ENCODE measurements at regions not wholly inside any gene's neighbourhood (a gene's known extent, or its start where the extent isn't known, plus 50 kb on each side); places are given as distances from the start of the nearest gene placed in this dataset.
A peak's percentile ranks its signal among the peaks of the same experiment; 100 is the strongest.

DNA sequence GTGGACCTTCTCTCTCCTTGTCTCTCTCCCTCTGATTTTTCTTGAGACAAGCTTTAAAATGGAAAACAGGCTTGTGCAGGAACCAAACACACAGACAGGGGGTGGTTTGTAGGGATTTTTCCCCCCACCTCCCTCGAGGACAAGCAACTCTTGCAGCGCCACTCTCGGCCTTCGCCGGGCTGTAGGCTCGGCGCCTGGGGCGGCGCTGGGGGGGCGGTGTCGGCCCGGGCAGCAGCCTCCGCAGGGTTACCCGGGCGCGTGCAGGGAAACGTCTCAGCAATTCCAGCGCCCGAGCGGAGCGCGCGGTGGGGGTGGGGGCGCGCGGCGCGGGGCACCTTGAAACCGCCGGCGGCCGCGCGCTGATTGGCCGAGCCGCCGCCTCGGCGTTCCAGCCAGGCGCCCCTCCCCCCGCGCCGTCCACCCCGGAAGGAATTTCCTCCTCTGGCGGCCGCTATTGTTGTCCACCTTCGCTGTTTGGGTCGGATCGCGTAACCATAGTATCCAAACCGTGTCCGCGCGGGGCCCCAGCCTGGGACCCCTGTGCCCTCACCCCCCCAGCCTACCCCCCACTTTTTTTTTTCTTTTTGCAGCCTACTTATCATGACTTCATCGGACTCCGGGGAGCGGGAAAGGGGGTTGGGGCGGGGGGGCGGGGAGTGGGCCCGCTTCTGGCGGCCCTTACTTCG lies 59.8 kb upstream of the ACOT11 start:
- TF ChIP-seq, protein P1, sequence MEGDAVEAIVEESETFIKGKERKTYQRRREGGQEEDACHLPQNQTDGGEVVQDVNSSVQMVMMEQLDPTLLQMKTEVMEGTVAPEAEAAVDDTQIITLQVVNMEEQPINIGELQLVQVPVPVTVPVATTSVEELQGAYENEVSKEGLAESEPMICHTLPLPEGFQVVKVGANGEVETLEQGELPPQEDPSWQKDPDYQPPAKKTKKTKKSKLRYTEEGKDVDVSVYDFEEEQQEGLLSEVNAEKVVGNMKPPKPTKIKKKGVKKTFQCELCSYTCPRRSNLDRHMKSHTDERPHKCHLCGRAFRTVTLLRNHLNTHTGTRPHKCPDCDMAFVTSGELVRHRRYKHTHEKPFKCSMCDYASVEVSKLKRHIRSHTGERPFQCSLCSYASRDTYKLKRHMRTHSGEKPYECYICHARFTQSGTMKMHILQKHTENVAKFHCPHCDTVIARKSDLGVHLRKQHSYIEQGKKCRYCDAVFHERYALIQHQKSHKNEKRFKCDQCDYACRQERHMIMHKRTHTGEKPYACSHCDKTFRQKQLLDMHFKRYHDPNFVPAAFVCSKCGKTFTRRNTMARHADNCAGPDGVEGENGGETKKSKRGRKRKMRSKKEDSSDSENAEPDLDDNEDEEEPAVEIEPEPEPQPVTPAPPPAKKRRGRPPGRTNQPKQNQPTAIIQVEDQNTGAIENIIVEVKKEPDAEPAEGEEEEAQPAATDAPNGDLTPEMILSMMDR (IDR thresholded peaks at IDR 0.05; ENCODE audit: control insufficient read depth, extremely low read depth, insufficient read depth) = peak; percentile 24; the same call in 1 of the 2 replicates
- H3K4me3 ChIP-seq (ENCODE audit: low read depth, low read length) = peak overlapping the region; percentile 58
- DNase-seq (ENCODE audit: low read depth) = peak; percentile 49

- peak overlapping the region; percentile 34 for H3K4me3 ChIP-seq (ENCODE audit: low read depth, low read length)
- TF ChIP-seq, protein P1 (IDR thresholded peaks at IDR 0.05; ENCODE audit: control insufficient read depth, extremely low read depth, insufficient read depth) = no peak
- DNase-seq (ENCODE audit: low read depth) = no peak
These were observed 60.4 kb upstream of the ACOT11 start for GRCh38 chr1:54487571-54488050.

GRCh38 chr1:54486907-54487306 lies 61.1 kb upstream of the ACOT11 start:
- no peak for DNase-seq (ENCODE audit: low read depth)
- TF ChIP-seq, protein P1 (IDR thresholded peaks at IDR 0.05; ENCODE audit: control insufficient read depth, extremely low read depth, insufficient read depth) = no peak
- H3K4me3 ChIP-seq (ENCODE audit: low read depth, low read length) = no peak overlapping the region

DNA sequence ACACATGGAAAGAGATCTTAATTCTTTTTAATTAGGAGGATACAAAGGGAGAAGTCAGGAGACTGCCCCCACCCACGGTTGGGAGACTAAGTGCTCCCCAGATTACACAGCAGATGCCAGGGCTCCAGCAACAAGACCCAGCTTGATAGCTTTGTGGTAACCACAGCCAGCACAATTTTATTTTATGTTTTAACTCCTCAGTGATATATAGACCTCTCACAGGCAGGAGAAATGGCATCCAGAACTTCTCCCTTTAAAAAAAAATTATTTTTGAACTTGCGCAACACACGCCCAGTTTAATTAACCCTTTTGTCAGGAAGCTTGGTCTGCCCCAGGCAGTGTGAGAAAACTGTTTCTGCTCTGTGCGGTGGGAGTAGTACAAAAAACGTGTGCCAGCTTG lies 62.6 kb upstream of the ACOT11 start:
- no peak for DNase-seq (ENCODE audit: low read depth)
- TF ChIP-seq, protein P1 (IDR thresholded peaks at IDR 0.05; ENCODE audit: control insufficient read depth, extremely low read depth, insufficient read depth) = no peak
- H3K4me3 ChIP-seq (ENCODE audit: low read depth, low read length) = no peak overlapping the region

- no peak for DNase-seq (ENCODE audit: low read depth)
- H3K4me3 ChIP-seq (ENCODE audit: low read depth, low read length) = no peak overlapping the region
- TF ChIP-seq, protein P1 (IDR thresholded peaks at IDR 0.05; ENCODE audit: control insufficient read depth, extremely low read depth, insufficient read depth) = no peak
These were observed 64.1 kb upstream of the ACOT11 start for GRCh38 chr1:54483875-54484437.

DNA sequence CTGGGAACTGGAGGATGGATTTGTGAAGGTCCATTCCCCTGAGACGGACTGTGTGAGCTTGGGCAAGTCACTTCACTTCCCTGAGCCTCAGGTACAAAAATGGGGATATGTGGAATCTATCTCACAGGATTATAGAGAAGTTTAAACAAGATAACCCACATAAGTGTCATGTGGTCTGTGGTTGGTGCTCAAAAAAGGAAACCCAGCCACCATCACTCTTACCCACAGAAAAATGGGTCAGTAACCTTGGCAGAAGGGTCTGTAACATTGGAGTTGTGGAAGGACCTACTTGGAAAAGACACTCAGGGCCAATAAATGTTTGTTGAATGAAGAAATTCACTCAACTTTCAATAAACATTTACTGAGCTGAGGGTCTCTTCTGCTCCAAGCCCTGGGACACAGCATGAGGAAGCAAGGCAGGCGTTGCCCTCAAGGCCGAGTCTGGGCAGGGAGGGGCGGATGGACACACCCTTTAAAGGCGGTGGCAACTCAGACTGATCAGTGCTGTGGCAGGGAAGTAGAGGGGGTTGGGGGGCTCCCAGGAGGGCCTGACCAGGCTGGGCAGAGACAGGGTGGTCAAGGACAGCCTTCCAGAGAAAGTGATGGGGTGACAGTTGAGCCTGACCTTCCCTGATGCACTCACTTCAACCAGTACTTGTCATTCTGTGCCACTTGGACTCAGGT lies 66.7 kb upstream of the ACOT11 start:
- H3K4me3 ChIP-seq (ENCODE audit: low read depth, low read length) = no peak overlapping the region
- TF ChIP-seq, protein P1 (IDR thresholded peaks at IDR 0.05; ENCODE audit: control insufficient read depth, extremely low read depth, insufficient read depth) = no peak
- no peak for DNase-seq (ENCODE audit: low read depth)

All from LNCaP clone FGC (cell line).